Ovary (tissue), 7 donors: ENCODE measurements at regions not wholly inside any gene's neighbourhood (a gene's known extent, or its start where the extent isn't known, plus 50 kb on each side); places are given as distances from the start of the nearest gene placed in this dataset.

ENCODE experiments used
- DNase-seq, 5 donors: peaks; one replicate each; pipeline ENCODE4 v3.0.0-alpha.2; 2019 to 2020
- H3K27ac ChIP-seq, 2 donors: fragments of 200-600 bp; one replicate each; pipeline versions ENCODE4 v1.5.1 to v1.8.0; 2019 to 2022
- H3K27me3 ChIP-seq: fragments of 200-600 bp; one replicate; pipeline ENCODE4 v1.8.0; 2022
- H3K36me3 ChIP-seq: fragments of 200-600 bp; sonication (generic); one replicate; pipeline ENCODE4 v1.5.1; 2019
- H3K4me1 ChIP-seq: one replicate; pipeline ENCODE4 v1.8.1; 2013; ENCODE audit warnings: mild to moderate bottlenecking, moderate library complexity; ENCODE audit not compliant: insufficient read depth
- H3K4me3 ChIP-seq: fragments of 200-600 bp; sonication (generic); one replicate; pipeline ENCODE4 v1.5.1; 2017
- H3K9me3 ChIP-seq, 2 donors: fragments of 200-600 bp in 1 of 2; sonication (generic) in 1 of 2; one replicate each; pipeline versions ENCODE4 v1.5.1 to v1.8.1; 2013 to 2019; ENCODE audit warnings: mild to moderate bottlenecking in 1 of 2, moderate library complexity in 1 of 2
- CTCF ChIP-seq, 3 donors: fragments of 450-650 bp in 2 of 3; fragments of 200-600 bp in 1 of 3; IDR thresholded peaks; one replicate each; pipeline versions ENCODE4 v1.5.1 to v1.8.0; 2016 to 2022; ENCODE audit warnings: antibody characterized with exemption in 3 of 3, mild to moderate bottlenecking in 1 of 3
- EP300 ChIP-seq: sonication (generic); formaldehyde crosslinking; IDR thresholded peaks from one replicate; pipeline ENCODE4 v1.6.1; 2017; ENCODE audit warnings: antibody characterized with exemption
- POLR2A ChIP-seq: fragments of 450-650 bp; IDR thresholded peaks from one replicate; pipeline ENCODE4 v1.6.1; 2017; ENCODE audit warnings: antibody characterized with exemption, mild to moderate bottlenecking, moderate library complexity
- WGBS, 3 donors: extraction: QIAGEN DNeasy Blood & Tissue Kit in 1 of 3; methylation state at CpG; one replicate each; pipeline versions ENCODE4 v1.1.5 to v1.1.7; 2013 to 2017; 5-methylcytosine and 5-hydroxymethylcytosine counted together
- intact Hi-C, 4 donors: fragments of 100-400 bp; cut with DNase I; formaldehyde crosslinking; loops; one replicate each; pipeline versions ENCODE4 v1.11.0 to v1.15.1; 2022 to 2023
- donor health status: DM: no; HTN: no; CAD: no; lungs with moderate emphysema.
- donor health status: DM: no; HTN: no; CAD: no.
- donor health status: Bipolar disorder and iron deficiency.
- donor health status: DM: no; HTN: no; CAD: no.
- donor health status: DM: yes; HTN: yes; CAD: no.

DNA sequence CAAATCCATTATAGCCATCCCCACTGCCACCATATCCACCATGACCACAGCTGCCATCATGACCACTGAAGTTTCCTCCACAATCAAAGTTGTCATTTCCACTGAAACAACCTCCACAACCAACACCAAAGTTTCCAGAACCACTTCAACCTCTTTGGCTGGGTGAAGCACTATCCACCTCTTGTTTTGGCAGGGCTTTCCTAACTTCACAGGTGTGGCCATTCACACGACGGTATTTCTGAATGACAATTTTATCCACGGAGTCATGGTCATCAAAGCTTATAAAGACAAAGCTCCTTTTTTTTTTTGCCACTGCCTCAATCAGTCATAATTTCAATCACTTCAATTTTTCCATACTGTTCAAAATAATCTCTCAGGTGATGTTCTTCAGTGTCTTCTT, 89.8 kb upstream of the UGP2 start:
- no peak overlapping the region for H3K27ac ChIP-seq
- H3K4me3 ChIP-seq: no peak overlapping the region
- no peaks in the 10 kb centered on the region for H3K4me1 ChIP-seq
- H3K9me3 ChIP-seq: no peaks in the 10 kb centered on the region
- TF ChIP-seq POLR2A (no peak), EP300 (no peak), CTCF (IDR thresholded peaks at IDR 0.05) (no peak)
- intact Hi-C loops: no loop called here
- 93 to 98% (median 97%) methylated on average over 3 of the region's 3 CpGs for WGBS, 3 donors
- H3K27me3 ChIP-seq: no peaks in the 10 kb centered on the region
- no peaks in the 10 kb centered on the region for H3K36me3 ChIP-seq
- no peak for DNase-seq

DNA sequence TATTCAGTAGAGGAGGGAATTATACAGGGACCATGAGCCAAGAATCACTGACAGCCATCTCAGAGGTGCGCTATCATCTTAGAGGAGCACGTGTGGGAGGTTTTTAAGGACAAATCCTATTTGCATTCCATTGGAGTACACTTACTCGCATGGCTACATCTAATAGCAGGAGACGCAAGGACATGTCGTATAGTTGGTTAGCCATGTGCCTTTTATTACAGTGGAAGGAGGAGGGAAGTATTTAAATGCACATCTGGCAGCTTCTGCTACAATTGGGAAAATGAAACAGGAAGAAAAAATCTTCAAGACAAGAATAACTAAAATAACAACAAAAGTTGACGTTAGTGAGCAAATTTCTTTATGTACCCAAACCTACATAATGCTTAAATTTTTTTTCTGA, 86.5 kb upstream of the UGP2 start:
- peak overlapping the region in 1 of 2 donors; percentile 13 for H3K27ac ChIP-seq
- H3K27me3 ChIP-seq: no peaks in the 10 kb centered on the region
- DNase-seq: no peak
- no peaks in the 10 kb centered on the region for H3K9me3 ChIP-seq
- H3K4me1 ChIP-seq: no peaks in the 10 kb centered on the region
- 9 to 24% (median 11%) methylated on average over 6 of the region's 6 CpGs for WGBS, 3 donors
- intact Hi-C loops: no loop called here
- no peaks in the 10 kb centered on the region for H3K36me3 ChIP-seq
- H3K4me3 ChIP-seq: no peak overlapping the region
- TF ChIP-seq CTCF (IDR thresholded peaks at IDR 0.05): no peak
- TF ChIP-seq POLR2A: no peak
- TF ChIP-seq EP300: no peak

GRCh38 chr2:63755965-63756364, 85.7 kb upstream of the UGP2 start:
- H3K9me3 ChIP-seq: no peaks in the 10 kb centered on the region
- H3K4me1 ChIP-seq: no peaks in the 10 kb centered on the region
- H3K27ac ChIP-seq: no peak overlapping the region
- no peak overlapping the region for H3K4me3 ChIP-seq
- no peak for DNase-seq
- TF ChIP-seq POLR2A: no peak
- TF ChIP-seq CTCF (IDR thresholded peaks at IDR 0.05): no peak
- no peak for TF ChIP-seq EP300
- H3K27me3 ChIP-seq: no peaks in the 10 kb centered on the region
- intact Hi-C loops: no loop called here
- H3K36me3 ChIP-seq: no peaks in the 10 kb centered on the region

DNA sequence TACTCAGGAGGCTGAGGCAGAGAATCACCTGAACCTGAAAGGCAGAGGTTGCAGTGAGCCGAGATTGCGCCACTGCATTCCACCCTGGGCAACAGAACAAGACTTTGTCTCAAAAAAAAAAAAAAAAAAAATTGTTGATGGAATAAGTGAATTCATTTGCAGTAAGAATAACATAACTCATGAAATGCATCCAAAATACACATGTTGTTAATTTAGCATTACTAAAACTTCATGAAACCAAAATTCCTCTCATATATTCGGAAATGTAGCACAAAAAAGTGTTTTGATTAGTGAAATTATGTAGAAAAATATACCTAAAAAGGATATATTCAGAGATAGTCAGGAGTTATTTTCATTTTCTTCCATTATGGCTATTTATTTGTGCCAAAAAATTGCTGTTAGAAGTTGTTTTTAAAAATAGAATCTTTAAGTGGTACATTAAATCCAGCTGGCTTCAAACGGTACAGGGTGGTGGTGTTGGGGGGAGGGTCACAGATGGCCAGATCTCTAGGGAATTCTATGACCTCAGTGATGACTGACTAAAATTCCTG, 78.2 kb upstream of the UGP2 start:
- DNase-seq: no peak
- no peak overlapping the region for H3K27ac ChIP-seq

More for the DNA sequence above, 78.2 kb upstream of the UGP2 start:
- peaks cover 1% of the 10 kb centered on the region for H3K4me1 ChIP-seq
- intact Hi-C loops: no loop called here
- H3K36me3 ChIP-seq: no peaks in the 10 kb centered on the region
- H3K4me3 ChIP-seq: no peak overlapping the region
- no peaks in the 10 kb centered on the region for H3K9me3 ChIP-seq
- WGBS, 3 donors: 19 to 23% (median 20%) methylated on average over 4 of the region's 4 CpGs
- TF ChIP-seq CTCF (IDR thresholded peaks at IDR 0.05): no peak
- TF ChIP-seq POLR2A: no peak
- no peak for TF ChIP-seq EP300
- H3K27me3 ChIP-seq: no peaks in the 10 kb centered on the region
